OCI-LY3 (cell line): ENCODE measurements at regions not wholly inside any gene's neighbourhood (a gene's known extent, or its start where the extent isn't known, plus 50 kb on each side); places are given as distances from the start of the nearest gene placed in this dataset.

Experiments used
- EZH2phosphoT487 ChIP-seq: fragments of 200-600 bp; shearing (Covaris generic); IDR thresholded peaks from 2 replicates; pipeline ENCODE4 v1.6.1; 2018; ENCODE audit warnings: antibody characterized with exemption, mixed run types, low read depth
- TF ChIP-seq, protein P1 (sequence below): fragments of 200-600, 300-600 bp; sonication (generic); IDR thresholded peaks from 2 replicates; pipeline ENCODE4 v1.5.1; 2014; ENCODE audit warnings: antibody characterized with exemption, low read length, low read depth

DNA sequence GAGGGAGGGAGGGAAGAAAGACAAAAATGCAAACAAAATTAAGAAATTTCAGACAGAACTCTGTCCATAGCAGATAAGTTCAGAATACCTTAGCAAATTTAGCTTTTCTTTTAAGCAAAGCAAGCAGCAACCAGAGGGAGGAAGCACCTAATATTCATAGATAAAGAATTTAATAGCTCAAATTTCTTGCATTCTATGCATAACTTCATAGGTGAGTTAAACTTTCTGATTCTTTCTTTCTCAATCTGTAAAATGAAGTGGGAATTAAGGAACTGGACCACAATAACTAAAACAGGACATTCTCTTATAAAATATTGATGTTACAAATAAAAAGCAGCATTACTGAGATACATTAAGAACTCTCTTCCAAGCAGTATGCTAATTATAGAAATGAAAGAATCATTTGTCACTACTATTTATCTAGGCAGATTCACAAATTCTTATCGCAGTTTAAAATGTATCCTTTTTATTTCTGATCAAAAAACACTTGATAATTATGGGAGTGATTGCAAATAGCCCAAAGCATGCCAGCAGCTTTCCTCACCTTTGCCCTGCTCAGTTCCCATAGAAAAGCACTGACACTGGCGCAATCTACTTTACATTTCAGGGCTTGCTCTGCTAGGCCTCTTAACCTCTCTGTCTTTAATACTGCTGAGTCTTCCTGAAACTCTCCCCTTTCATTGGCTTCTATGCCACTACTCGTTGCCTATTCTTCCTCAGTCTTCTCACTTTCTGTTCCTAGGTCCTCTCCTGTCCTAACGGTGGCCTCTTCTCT lies 341.8 kb downstream of the PIK3R1 start:
- TF ChIP-seq EZH2phosphoT487 = no peak
- TF ChIP-seq, protein P1, sequence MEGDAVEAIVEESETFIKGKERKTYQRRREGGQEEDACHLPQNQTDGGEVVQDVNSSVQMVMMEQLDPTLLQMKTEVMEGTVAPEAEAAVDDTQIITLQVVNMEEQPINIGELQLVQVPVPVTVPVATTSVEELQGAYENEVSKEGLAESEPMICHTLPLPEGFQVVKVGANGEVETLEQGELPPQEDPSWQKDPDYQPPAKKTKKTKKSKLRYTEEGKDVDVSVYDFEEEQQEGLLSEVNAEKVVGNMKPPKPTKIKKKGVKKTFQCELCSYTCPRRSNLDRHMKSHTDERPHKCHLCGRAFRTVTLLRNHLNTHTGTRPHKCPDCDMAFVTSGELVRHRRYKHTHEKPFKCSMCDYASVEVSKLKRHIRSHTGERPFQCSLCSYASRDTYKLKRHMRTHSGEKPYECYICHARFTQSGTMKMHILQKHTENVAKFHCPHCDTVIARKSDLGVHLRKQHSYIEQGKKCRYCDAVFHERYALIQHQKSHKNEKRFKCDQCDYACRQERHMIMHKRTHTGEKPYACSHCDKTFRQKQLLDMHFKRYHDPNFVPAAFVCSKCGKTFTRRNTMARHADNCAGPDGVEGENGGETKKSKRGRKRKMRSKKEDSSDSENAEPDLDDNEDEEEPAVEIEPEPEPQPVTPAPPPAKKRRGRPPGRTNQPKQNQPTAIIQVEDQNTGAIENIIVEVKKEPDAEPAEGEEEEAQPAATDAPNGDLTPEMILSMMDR = no peak
